Trophoblast cell (in vitro differentiated cells and primary cell): ENCODE measurements at regions not wholly inside any gene's neighbourhood (a gene's known extent, or its start where the extent isn't known, plus 50 kb on each side); places are given as distances from the start of the nearest gene placed in this dataset.

Experiments
- DNase-seq, 2 donors: peaks; one replicate each; pipeline ENCODE4 v3.0.0-alpha.2; 2016
- H2AFZ ChIP-seq: 2 replicates; pipeline ENCODE4 v1.6.1; 2013; ENCODE audit warnings: low read length, moderate library complexity, mild to moderate bottlenecking; ENCODE audit not compliant: insufficient read depth, poor library complexity
- H2AK5ac ChIP-seq: 2 replicates; pipeline ENCODE4 v1.6.1; 2013; ENCODE audit warnings: mild to moderate bottlenecking, low read length
- H2BK120ac ChIP-seq: 2 replicates; pipeline ENCODE4 v1.6.1; 2013; ENCODE audit warnings: low read length, mild to moderate bottlenecking, moderate library complexity; ENCODE audit not compliant: insufficient read depth, poor library complexity
- H2BK12ac ChIP-seq: 2 replicates; pipeline ENCODE4 v1.6.1; 2013; ENCODE audit warnings: mild to moderate bottlenecking, low read length, moderate library complexity
- H2BK5ac ChIP-seq: 2 replicates; pipeline ENCODE4 v1.6.1; 2013; ENCODE audit warnings: low read length, low read depth, moderate library complexity, mild to moderate bottlenecking; ENCODE audit not compliant: poor library complexity
- H3K14ac ChIP-seq: 2 replicates; pipeline ENCODE4 v1.6.1; 2013; ENCODE audit warnings: mild to moderate bottlenecking, low read length
- H3K18ac ChIP-seq: 2 replicates; pipeline ENCODE4 v1.6.1; 2013; ENCODE audit warnings: mild to moderate bottlenecking, low read length
- H3K23ac ChIP-seq: 2 replicates; pipeline ENCODE4 v1.6.1; 2013; ENCODE audit warnings: low read length
- H3K27ac ChIP-seq: 2 replicates; pipeline ENCODE4 v1.5.1; 2013; ENCODE audit warnings: low read depth, mild to moderate bottlenecking, inconsistent platforms, low read length, moderate library complexity
- H3K27me3 ChIP-seq: 2 replicates; pipeline ENCODE4 v1.6.1; 2013; ENCODE audit warnings: inconsistent platforms, mild to moderate bottlenecking, low read length, moderate library complexity; ENCODE audit not compliant: insufficient read depth
- H3K36me3 ChIP-seq, 2 experiments: 1 replicate in 1 of 2; 2 replicates in 1 of 2; pipeline ENCODE4 v1.6.1; 2013; ENCODE audit warnings: low read length in 2 of 2, mild to moderate bottlenecking in 2 of 2, moderate library complexity in 1 of 2; ENCODE audit not compliant: insufficient read depth in 2 of 2, control insufficient read depth in 1 of 2
- H3K4ac ChIP-seq: 2 replicates; pipeline ENCODE4 v1.6.1; 2013; ENCODE audit warnings: low read depth, mild to moderate bottlenecking, low read length, moderate library complexity
- H3K4me1 ChIP-seq, 2 experiments: 1 replicate in 1 of 2; 2 replicates in 1 of 2; pipeline ENCODE4 v1.6.1; 2013; ENCODE audit warnings: low read length in 2 of 2, mild to moderate bottlenecking in 2 of 2, moderate library complexity in 1 of 2; ENCODE audit not compliant: insufficient read depth in 2 of 2, control insufficient read depth in 1 of 2
- H3K4me2 ChIP-seq: 2 replicates; pipeline ENCODE4 v1.6.1; 2013; ENCODE audit warnings: inconsistent platforms, mild to moderate bottlenecking, low read length, moderate library complexity
- H3K4me3 ChIP-seq: 2 replicates; pipeline ENCODE4 v1.5.1; 2013; ENCODE audit warnings: mild to moderate bottlenecking, low read depth, low read length, inconsistent platforms
- H3K79me1 ChIP-seq: one replicate; pipeline ENCODE4 v1.6.1; 2013; ENCODE audit warnings: low read length
- H3K79me2 ChIP-seq: 2 replicates; pipeline ENCODE4 v1.6.1; 2013; ENCODE audit warnings: low read length, mild to moderate bottlenecking; ENCODE audit not compliant: control insufficient read depth, insufficient read depth, poor library complexity
- H3K9ac ChIP-seq: 2 replicates; pipeline ENCODE4 v1.6.1; 2013; ENCODE audit warnings: mild to moderate bottlenecking, low read length
- H3K9me3 ChIP-seq: 2 replicates; pipeline ENCODE4 v1.6.1; 2013; ENCODE audit warnings: low read depth, mild to moderate bottlenecking, control low read depth, inconsistent platforms, low read length; ENCODE audit not compliant: insufficient read depth
- H4K12ac ChIP-seq: 2 replicates; pipeline ENCODE4 v1.6.1; 2013; ENCODE audit warnings: low read depth, mild to moderate bottlenecking, low read length, moderate library complexity
- H4K8ac ChIP-seq: 2 replicates; pipeline ENCODE4 v1.6.1; 2013; ENCODE audit warnings: low read depth, mild to moderate bottlenecking, low read length, moderate library complexity
- H4K91ac ChIP-seq: one replicate; pipeline ENCODE4 v1.6.1; 2013; ENCODE audit warnings: low read depth, mild to moderate bottlenecking, low read length, moderate library complexity
- WGBS: extraction: QIAGEN DNeasy Blood & Tissue Kit; methylation state at CpG from one replicate; pipeline ENCODE4 v1.1.7; 2013; ENCODE audit warnings: missing lambda C conversion rate; ENCODE audit not compliant: insufficient read length, insufficient coverage; ENCODE audit errors: extremely low coverage; 5-methylcytosine and 5-hydroxymethylcytosine counted together

- Histone ChIP-seq H2BK120ac (no peak overlapping the region), H3K23ac (no peak overlapping the region), H4K8ac (no peak overlapping the region), H3K27me3 (no peaks in the 10 kb centered on the region), H3K9ac (no peak overlapping the region), H4K12ac (no peak overlapping the region), H3K18ac (no peak overlapping the region), H3K4ac (no peak overlapping the region), H2BK5ac (no peak overlapping the region), H3K4me3 (no peak overlapping the region), H3K9me3 (no peaks in the 10 kb centered on the region), H2AFZ (no peak overlapping the region), H3K14ac (no peak overlapping the region), H2BK12ac (no peak overlapping the region), H3K4me2 (no peak overlapping the region), H3K4me1 (peaks cover 0 to 2% of the 10 kb centered on the region in 2 experiments), H2AK5ac (no peak overlapping the region), H3K79me1 (no peaks in the 10 kb centered on the region), H3K79me2 (no peaks in the 10 kb centered on the region), H3K27ac (no peak overlapping the region), H3K36me3 (no peaks in the 10 kb centered on the region), H4K91ac (no peak overlapping the region)
- no peak for DNase-seq
- no CpG with 5 or more reads among the region's 12 CpGs for WGBS
These were observed 391.5 kb downstream of the HTR1A start for GRCh38 chr5:63570752-63571151.

GRCh38 chr5:63564789-63565188 is 397.5 kb downstream of the HTR1A start:
- no peak overlapping the region for H4K8ac ChIP-seq
- H2AFZ ChIP-seq: no peak overlapping the region
- no peaks in the 10 kb centered on the region for H3K79me1 ChIP-seq
- WGBS: no CpG with 5 or more reads among the region's 3 CpGs
- H4K12ac ChIP-seq: no peak overlapping the region
- H2AK5ac ChIP-seq: no peak overlapping the region
- H3K23ac ChIP-seq: no peak overlapping the region
- no peaks in the 10 kb centered on the region for H3K27me3 ChIP-seq
- DNase-seq: no peak
- no peak overlapping the region for H3K14ac ChIP-seq
- H3K36me3 ChIP-seq: no peaks in the 10 kb centered on the region
- H3K27ac ChIP-seq: no peak overlapping the region
- no peak overlapping the region for H2BK12ac ChIP-seq
- H3K4me3 ChIP-seq: no peak overlapping the region
- no peak overlapping the region for H3K9ac ChIP-seq
- no peak overlapping the region for H3K4me2 ChIP-seq
- H3K79me2 ChIP-seq: no peaks in the 10 kb centered on the region
- no peak overlapping the region for H2BK120ac ChIP-seq
- no peak overlapping the region for H2BK5ac ChIP-seq
- no peak overlapping the region for H4K91ac ChIP-seq
- H3K4ac ChIP-seq: no peak overlapping the region
- H3K9me3 ChIP-seq: peaks cover 5% of the 10 kb centered on the region
- no peak overlapping the region for H3K18ac ChIP-seq
- no peaks in the 10 kb centered on the region for H3K4me1 ChIP-seq

GRCh38 chr5:63563008-63563917 is 399.0 kb downstream of the HTR1A start:
- H3K4ac ChIP-seq: no peak overlapping the region
- no peak overlapping the region for H3K18ac ChIP-seq
- no peak overlapping the region for H2AFZ ChIP-seq
- no peak overlapping the region for H3K14ac ChIP-seq
- H4K91ac ChIP-seq: no peak overlapping the region
- DNase-seq: no peak
- H3K9me3 ChIP-seq: peaks cover 5% of the 10 kb centered on the region
- H3K4me3 ChIP-seq: no peak overlapping the region
- no peak overlapping the region for H3K23ac ChIP-seq
- H3K4me1 ChIP-seq: no peaks in the 10 kb centered on the region
- no peak overlapping the region for H2BK5ac ChIP-seq
- H3K79me1 ChIP-seq: no peaks in the 10 kb centered on the region
- H3K36me3 ChIP-seq: no peaks in the 10 kb centered on the region
- H2BK120ac ChIP-seq: no peak overlapping the region
- H3K9ac ChIP-seq: no peak overlapping the region
- no peaks in the 10 kb centered on the region for H3K27me3 ChIP-seq
- H3K27ac ChIP-seq: no peak overlapping the region
- no peak overlapping the region for H2BK12ac ChIP-seq
- no peak overlapping the region for H3K4me2 ChIP-seq
- no peak overlapping the region for H4K12ac ChIP-seq
- no CpG with 5 or more reads among the region's 20 CpGs for WGBS
- H2AK5ac ChIP-seq: no peak overlapping the region
- no peak overlapping the region for H4K8ac ChIP-seq
- H3K79me2 ChIP-seq: no peaks in the 10 kb centered on the region

- Histone ChIP-seq H3K9me3 (no peaks in the 10 kb centered on the region), H3K4me2 (no peak overlapping the region), H3K14ac (no peak overlapping the region), H3K4me3 (no peak overlapping the region), H2BK5ac (no peak overlapping the region), H3K36me3 (no peaks in the 10 kb centered on the region), H3K9ac (no peak overlapping the region), H4K12ac (no peak overlapping the region), H2BK12ac (no peak overlapping the region), H3K27me3 (no peaks in the 10 kb centered on the region), H4K91ac (no peak overlapping the region), H4K8ac (no peak overlapping the region), H3K27ac (no peak overlapping the region), H3K79me2 (no peaks in the 10 kb centered on the region), H3K23ac (no peak overlapping the region), H3K79me1 (no peaks in the 10 kb centered on the region), H2AFZ (no peak overlapping the region), H2BK120ac (no peak overlapping the region), H3K18ac (no peak overlapping the region), H3K4me1 (no peaks in the 10 kb centered on the region), H2AK5ac (no peak overlapping the region), H3K4ac (no peak overlapping the region)
- WGBS: no CpG with 5 or more reads among the region's 4 CpGs
- no peak for DNase-seq
These were observed 406.4 kb downstream of the HTR1A start for GRCh38 chr5:63555874-63556273.
